HG03025 (cell line): ENCODE measurements at regions not wholly inside any gene's neighbourhood (a gene's known extent, or its start where the extent isn't known, plus 50 kb on each side); places are given as distances from the start of the nearest gene placed in this dataset.

Experiments used
- ATAC-seq: cut with Tn5 transposase; IDR thresholded peaks from one replicate; pipeline ENCODE4 v1.9.1; 2021; ENCODE audit warnings: mild to moderate bottlenecking, moderate library complexity; ENCODE audit not compliant: unreplicated experiment, low FRiP score

- no peak for ATAC-seq
Observed at GRCh38 chr7:41383596-41383995, 319.3 kb downstream of the INHBA start.

- no peak for ATAC-seq
Observed at GRCh38 chr7:41378156-41378555, 324.7 kb downstream of the INHBA start.

- ATAC-seq: no peak
Observed at GRCh38 chr7:41375582-41375981, 327.3 kb downstream of the INHBA start.

- no peak for ATAC-seq
Observed at GRCh38 chr7:41374150-41374848, 328.6 kb downstream of the INHBA start.

GRCh38 chr7:41367967-41368882 is 334.7 kb downstream of the INHBA start:
- no peak for ATAC-seq

- ATAC-seq: no peak
Observed at GRCh38 chr7:41351091-41351490, 351.8 kb downstream of the INHBA start.

GRCh38 chr7:41346878-41347277 is 356.0 kb downstream of the INHBA start:
- ATAC-seq: no peak

GRCh38 chr7:41339913-41340676 is 362.8 kb downstream of the INHBA start:
- ATAC-seq: no peak

GRCh38 chr7:41336981-41337380 is 365.9 kb downstream of the INHBA start:
- no peak for ATAC-seq

- ATAC-seq: no peak
Observed at GRCh38 chr7:41336455-41336952, 366.4 kb downstream of the INHBA start.

GRCh38 chr7:41334071-41334862 is 368.6 kb downstream of the INHBA start:
- ATAC-seq: no peak

GRCh38 chr7:41333511-41333910 is 369.4 kb downstream of the INHBA start:
- ATAC-seq: no peak

- ATAC-seq: no peak
Observed at GRCh38 chr7:41331194-41331593, 371.7 kb downstream of the INHBA start.

- no peak for ATAC-seq
Observed at GRCh38 chr7:41328544-41328943, 374.3 kb downstream of the INHBA start.

GRCh38 chr7:41328131-41328530 is 374.8 kb downstream of the INHBA start:
- ATAC-seq: no peak

GRCh38 chr7:41326616-41327015 is 376.3 kb downstream of the INHBA start:
- ATAC-seq: no peak

GRCh38 chr7:41323806-41324205 is 379.1 kb downstream of the INHBA start:
- no peak for ATAC-seq

GRCh38 chr7:41319581-41319980 is 383.3 kb downstream of the INHBA start:
- no peak for ATAC-seq

- ATAC-seq: no peak
Observed at GRCh38 chr7:41316410-41316809, 386.5 kb downstream of the INHBA start.

- ATAC-seq: no peak
Observed at GRCh38 chr7:41315764-41316163, 387.1 kb downstream of the INHBA start.
